GM19328 (cell line): ENCODE measurements at regions not wholly inside any gene's neighbourhood (a gene's known extent, or its start where the extent isn't known, plus 50 kb on each side); places are given as distances from the start of the nearest gene placed in this dataset.

Experiments
- ATAC-seq: cut with Tn5 transposase; IDR thresholded peaks from one replicate; pipeline ENCODE4 v1.9.1; 2021; ENCODE audit warnings: mild to moderate bottlenecking, moderate library complexity; ENCODE audit not compliant: unreplicated experiment

- ATAC-seq = no peak
Measured at GRCh38 chr4:138894709-138895108, 120.9 kb upstream of the NOCT start.

DNA sequence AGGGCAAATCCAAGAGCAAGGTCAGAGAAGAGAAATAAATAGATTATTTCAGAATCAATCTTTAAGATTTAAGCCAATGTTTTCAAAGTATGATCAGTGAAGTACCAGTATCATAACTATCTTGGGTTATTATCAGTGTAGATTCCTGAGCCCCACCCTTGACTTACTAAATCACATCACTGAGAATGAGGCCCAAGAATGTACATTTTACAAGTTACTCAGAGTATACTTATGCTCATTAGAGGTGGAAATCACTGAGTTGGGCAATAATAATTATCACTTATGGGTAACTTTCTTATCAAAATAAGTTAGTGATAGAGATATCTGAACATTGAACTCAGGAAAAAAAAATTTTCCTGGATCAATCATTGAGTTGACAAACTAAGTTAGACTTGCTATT is 121.6 kb upstream of the NOCT start:
- no peak for ATAC-seq

DNA sequence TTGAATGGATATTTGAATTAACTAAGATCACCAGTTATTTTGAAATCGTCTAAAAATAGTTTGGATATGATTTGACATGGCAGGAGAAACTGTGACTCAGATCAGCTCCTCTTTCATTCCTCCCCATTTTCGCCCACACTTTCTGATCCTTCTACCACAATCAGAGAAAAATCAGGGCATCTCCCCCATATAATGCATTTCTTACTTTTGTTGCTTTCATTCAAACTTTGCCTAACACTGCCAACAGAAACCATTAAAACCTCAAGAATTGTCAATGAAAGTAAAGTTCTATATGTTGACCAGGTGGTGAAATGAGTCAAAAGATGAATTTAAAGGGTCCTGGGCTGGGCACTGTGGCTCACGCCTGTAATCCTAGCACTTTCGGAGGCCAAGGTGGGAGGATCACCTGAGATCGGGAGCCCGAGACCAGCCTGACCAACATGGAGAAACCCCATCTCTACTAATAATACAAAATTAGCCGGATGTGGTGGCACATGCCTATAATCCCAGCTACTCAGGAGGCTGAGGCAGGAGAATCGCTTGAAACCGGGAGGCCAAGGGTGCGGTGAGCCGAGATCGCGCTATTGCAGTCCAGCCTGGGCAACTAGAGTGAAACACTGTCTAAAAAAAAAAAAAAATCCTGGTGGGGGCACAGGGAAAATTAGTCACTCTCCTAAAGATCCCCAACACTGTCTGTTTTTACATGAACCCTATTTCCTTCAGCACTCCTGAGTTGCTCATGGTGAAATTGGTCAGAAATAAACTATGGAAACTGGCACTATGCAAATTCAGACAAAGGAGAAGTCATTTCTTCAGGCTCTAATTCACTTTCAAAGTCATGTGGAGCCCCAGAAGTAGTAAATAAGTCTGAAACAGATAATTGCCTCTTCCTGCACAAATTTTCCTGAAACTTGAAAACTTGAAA is 122.8 kb upstream of the NOCT start:
- ATAC-seq = no peak

DNA sequence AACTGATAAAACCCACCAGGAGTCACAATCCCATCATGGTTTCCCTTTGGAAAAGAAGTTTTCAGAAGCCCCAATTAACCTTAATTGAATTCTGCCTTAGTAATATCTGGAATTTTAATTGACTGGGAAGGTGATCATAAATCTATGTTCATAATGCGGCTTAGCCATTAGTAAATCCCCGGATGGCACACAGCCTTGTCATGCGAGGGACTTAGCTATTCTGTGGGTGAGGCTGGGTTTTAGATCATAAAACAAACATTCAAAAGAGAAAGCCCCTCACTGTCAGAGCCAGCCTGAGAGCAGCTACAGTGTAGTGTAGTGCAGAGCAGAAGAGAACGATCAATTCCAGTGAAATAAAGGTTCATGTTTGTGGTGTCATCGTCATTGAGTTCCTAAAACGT is 124.0 kb upstream of the NOCT start:
- ATAC-seq = no peak

DNA sequence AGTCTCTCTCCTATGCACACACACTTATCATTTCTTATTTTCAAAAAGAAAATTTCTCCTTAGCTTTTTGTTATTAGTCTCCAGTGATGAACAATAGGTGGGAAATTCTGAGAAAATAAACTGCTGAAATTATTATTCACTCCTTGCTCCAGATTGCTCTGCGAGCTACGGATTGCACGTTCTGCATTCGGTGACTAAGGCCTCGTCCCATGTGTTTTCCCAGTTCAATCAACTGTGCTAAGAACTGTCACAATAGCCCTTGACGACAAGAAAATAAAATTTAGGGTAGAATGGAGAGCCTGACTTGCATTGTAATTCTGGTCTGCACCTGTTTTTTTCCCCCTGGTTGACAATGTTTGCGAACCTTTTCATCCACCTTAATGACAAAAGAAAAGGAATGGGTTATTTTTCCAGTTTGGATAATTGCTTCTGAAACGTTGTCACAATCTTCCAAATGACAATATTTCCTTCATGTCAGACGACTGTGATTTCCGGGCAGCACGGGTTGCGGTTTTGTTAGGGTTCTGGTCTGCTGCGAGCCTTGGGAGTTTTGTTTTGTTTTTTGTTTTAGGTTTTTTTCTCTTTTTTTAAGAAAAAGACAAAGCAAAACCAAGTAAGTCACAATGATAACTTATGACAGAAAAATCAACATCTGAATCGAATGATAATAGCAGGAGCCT is 124.5 kb upstream of the NOCT start:
- ATAC-seq = no peak

- no peak for ATAC-seq
Measured at GRCh38 chr4:138889216-138889615, 126.4 kb upstream of the NOCT start.

GRCh38 chr4:138887741-138888140 is 127.8 kb upstream of the NOCT start:
- ATAC-seq = no peak

GRCh38 chr4:138887341-138887740 is 128.2 kb upstream of the NOCT start:
- ATAC-seq = no peak

DNA sequence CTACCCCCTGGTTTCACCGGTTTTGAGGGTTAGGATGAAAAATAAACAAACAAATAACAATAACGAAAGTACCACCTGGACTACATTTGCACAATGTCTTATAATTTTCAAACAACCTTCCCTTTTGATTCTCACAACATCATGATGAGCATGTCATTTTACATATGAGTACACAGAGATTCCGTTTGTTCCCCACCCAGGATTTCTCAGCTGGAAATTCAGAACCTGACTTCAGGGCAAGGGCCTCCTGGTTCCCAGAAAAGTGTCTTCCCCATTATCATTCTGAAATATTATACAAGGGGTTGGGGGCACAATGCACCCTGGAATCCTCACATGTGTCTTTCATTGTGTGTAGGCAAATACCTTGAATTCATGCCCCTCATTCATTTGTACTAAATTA is 135.8 kb upstream of the NOCT start:
- no peak for ATAC-seq

- ATAC-seq = no peak
Measured at GRCh38 chr4:138875891-138876608, 139.5 kb upstream of the NOCT start.

DNA sequence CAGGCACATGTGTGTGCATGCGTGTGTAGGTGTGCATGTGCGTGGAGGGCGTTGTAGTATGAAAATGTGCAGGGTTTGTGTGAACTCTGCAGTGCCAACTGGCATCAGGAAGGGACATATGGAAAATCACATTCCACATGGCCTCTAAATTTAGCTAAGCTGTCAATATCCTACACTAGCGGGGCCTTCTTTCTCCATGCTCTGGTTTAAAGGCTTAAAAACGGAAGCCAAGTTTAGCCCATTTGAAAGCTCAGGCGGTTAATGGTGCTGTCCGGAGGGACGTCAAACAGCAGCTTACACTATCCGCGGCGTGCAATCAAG is 144.1 kb upstream of the NOCT start:
- no peak for ATAC-seq

- ATAC-seq = peak; percentile 65
Measured at GRCh38 chr4:138870737-138871554, 144.6 kb upstream of the NOCT start.

DNA sequence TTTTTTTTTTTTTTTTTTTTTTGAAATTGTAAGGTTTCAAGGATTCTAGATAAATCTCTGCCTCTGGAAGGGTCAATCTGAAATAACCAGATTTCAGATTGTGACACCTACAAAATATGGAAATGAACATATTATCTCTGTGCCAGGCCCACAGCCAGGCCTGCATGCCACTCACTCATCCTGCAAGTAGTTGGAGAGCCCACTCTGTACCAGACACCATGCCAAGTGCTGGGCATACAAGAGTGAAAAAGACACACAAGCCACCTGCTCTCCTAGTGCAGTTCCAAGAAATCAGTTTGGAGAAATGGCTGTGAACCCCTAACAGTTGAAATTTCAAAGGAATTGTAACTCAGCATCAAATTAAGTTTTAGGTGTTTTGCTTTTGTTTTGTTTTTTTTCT is 145.9 kb upstream of the NOCT start:
- no peak for ATAC-seq

DNA sequence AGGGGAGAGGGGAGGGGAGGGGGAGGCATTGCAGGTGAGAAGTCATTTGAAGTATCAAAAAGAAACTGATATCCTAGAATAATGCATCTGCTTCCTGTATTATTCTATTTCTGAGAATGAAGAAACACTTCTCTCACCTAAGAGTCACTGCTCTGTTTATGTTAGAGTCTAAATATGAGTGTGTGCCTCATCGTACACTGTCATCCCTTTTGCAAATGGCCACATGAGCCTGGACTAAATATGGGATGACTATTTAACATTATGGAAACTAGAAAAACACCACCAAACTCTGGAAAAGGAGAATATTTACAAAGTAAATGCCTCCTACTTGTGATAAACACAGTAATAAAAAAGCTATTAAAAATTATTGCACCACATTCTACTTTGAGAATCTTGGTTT is 146.4 kb upstream of the NOCT start:
- no peak for ATAC-seq

- ATAC-seq = no peak
Measured at GRCh38 chr4:138868562-138868961, 147.0 kb upstream of the NOCT start.

GRCh38 chr4:138867404-138867803 is 148.2 kb upstream of the NOCT start:
- ATAC-seq = no peak

DNA sequence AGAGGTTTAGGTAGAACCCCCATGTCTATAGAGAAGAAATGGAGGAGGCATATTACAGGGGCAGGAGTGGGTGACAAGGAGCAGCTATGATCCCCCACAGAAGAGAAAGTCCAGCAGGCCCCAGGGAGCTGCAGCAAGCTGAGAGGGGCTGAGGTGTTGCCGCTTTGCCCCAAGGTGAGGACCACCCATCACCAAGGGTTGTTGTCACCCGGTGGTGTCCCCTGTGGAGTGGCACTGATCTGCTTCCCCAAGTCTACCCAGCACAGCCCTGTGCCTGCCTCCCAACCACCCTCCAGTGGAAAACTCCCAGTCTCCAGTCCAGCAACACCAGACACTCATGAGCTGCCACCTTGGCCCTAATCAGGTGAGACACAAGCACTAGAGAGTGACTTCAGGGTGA is 149.3 kb upstream of the NOCT start:
- ATAC-seq = no peak

DNA sequence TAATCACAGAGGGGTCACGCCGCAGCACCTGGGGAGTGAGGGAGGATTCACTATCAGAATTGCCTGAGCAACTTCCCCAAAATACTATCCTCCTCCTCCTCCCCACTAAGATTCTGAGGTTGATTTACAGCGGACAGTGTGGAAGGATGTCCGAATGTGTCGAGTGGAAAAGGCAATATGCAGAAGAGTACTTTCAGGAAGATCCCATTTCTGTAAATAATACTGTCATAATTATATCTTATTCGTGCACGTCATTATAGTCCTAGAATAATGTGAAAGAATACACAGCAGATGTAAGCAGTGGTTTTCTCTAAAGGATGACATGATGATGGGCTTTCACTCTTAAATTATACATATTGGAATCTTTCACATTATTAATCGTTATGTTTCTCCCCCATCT is 149.8 kb upstream of the NOCT start:
- ATAC-seq = no peak

DNA sequence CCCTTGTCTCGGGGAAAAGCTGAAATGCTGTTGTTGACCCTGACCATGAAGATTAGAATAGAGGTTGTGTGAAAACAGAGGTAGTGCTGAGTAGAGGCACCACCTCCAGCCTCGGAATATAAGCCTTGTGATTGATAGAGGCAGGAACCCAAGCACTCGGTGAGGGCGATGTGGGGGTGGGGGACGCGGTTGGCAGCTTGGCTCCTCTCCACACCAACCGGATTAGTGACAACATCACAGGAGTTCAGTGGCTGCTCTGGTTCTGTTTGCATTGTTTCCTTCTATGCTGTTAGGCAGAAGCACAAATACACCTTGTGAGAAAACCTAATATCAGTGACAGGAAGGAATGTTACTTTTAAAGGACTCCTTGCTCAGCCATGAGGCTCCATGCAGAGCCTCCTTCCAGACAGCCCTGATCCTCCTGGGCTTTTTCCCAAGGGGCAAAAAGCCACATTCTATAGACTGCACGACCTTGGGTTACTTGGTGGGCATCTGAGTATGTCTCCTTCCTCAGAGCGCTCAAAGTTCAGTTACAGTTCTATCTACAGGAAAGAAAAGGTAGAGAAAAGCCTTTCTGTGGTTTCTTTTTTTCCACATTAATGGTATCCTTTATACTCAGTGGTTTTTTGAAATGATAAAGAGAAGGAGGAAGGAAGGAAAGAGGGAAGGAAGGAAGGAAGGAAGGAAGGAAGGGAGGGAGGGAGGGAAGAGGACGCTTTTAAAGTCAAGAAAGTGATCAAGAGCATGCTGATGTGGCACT is 150.4 kb upstream of the NOCT start:
- no peak for ATAC-seq

DNA sequence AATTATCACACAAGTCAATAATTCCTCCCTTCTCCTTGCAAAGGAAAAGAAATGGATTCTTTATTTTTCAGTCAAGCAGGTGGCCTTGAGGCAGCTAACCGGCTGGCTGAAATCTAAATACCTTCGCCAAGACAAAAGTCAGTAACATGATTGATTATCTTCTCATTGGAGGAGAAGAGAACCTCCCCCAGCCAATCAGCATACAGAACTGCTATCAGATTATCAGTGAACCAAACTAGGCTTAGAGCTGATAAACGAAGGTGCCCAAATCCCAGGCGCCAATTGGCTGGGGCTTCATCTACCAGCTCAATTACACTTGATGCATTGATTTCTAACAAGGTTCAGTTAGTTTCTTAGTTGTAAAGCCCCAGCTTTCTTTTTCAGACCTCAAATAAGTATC is 152.4 kb upstream of the NOCT start:
- ATAC-seq = no peak
